ENCODE measurements at regions not wholly inside any gene's neighbourhood (a gene's known extent, or its start where the extent isn't known, plus 50 kb on each side); places are given as distances from the start of the nearest gene placed in this dataset.
"Not testable (repeated sequence)": the region's sequence is repeated elsewhere in the genome, so short reads cannot be mapped to it uniquely, and the experiment has no call there.

DNA sequence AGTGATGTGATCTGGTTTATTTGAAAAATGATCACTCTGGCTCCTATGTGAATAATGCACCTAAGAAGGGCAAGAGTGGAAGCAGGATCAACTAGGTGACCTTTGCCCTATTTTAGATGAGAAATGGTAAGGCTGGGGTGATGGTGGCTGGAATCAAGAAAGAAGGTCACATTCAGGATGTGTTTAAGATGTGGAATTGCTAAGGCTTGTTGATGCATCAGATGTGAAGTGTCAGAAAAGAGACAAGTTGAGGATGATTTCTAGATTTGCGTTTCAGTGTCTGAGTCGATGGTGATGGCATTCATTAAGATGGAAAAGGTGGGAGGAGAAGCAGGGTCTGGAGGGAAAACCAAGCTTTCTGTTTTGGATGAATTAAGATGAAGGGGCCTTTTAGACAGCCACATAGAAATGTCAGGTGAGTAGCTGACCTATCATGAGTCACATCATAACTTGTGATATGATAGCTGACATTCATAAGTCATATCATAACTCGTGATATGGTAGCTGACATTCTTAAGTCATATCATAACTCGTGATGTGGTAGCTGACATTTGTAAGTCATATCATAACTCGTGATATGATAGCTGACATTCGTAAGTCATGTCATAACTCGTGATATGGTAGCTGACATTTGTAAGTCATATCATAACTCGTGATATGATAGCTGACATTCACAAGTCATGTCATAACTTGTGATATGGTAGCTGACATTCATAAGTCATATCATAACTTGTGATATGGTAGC, 101.2 kb upstream of the SEC11C start:
- DNase-seq (ENCODE audit: low read depth in 1 of 2, low spot score in 1 of 2): no peak

DNA sequence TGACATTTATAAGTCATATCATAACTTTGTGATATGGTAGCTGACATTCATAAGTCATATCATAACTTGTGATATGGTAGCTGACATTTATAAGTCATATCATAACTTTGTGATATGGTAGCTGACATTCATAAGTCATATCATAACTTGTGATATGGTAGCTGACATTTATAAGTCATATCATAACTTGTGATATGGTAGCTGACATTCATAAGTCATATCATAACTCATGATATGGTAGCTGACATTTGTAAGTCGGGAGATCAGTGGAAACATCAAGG, 100.7 kb upstream of the SEC11C start:
- DNase-seq (ENCODE audit: low read depth in 1 of 2, low spot score in 1 of 2): not testable (repeated sequence)

DNA sequence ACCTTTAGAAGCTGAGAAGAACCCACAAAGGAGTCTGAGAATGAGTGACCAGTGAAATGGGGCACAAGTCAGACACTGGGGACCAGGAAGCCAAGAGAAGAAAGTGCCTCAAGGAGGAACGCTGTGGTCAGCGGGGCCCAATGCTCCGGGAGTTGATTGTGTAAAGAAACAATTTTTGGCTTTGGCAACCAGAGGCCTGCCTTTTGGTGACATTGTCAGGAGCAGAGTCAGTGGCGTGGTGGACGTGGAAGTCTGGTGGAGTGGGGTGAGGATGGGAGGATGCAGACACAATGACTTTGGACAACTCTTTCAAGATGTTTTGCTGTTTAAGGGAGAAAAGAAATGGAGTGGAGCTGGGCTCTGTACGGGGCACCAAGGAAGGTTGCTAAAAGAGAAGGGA, 100.2 kb upstream of the SEC11C start:
- DNase-seq (ENCODE audit: low read depth in 1 of 2, low spot score in 1 of 2): no peak

DNA sequence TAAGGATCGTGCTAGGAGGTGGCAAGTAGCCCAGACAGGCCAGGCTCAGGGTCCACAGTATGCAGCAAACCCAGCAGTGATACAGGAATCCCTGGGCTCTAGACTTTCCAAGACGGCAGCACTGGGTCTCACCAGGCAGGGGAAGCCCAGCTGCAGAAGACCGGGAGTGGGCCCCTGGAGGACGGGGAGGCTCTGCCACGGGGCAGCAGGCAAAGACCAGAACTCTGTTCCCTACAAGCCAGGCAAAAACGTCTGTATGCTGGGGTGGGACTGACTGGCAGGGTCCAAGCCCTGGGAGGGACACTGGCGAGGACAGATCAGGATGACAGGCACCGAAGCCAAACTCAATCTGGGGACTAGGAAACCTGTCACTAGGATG, 98.9 kb upstream of the SEC11C start:
- no peak for DNase-seq (ENCODE audit: low read depth in 1 of 2, low spot score in 1 of 2)

DNA sequence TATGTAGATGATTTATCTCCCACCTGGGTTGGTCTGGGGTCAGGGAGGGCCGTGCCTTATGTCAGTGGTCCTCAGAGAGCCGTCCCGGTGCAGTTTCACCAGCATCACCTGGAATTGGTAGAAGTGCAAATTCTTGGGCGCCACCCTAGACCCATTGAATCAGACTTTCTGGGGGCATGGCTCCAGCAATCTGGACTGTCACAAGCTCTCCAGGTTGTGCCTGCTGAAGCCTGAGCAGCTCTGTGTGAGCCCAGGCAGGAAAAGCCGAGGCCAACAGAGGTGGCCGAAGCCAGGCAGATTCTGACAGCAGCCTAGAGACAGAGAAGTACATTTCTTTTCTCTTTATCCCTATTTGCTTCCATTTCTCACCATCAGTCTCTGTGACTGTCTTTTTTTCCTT, 98.4 kb upstream of the SEC11C start:
- DNase-seq (ENCODE audit: low read depth in 1 of 2, low spot score in 1 of 2): no peak

DNA sequence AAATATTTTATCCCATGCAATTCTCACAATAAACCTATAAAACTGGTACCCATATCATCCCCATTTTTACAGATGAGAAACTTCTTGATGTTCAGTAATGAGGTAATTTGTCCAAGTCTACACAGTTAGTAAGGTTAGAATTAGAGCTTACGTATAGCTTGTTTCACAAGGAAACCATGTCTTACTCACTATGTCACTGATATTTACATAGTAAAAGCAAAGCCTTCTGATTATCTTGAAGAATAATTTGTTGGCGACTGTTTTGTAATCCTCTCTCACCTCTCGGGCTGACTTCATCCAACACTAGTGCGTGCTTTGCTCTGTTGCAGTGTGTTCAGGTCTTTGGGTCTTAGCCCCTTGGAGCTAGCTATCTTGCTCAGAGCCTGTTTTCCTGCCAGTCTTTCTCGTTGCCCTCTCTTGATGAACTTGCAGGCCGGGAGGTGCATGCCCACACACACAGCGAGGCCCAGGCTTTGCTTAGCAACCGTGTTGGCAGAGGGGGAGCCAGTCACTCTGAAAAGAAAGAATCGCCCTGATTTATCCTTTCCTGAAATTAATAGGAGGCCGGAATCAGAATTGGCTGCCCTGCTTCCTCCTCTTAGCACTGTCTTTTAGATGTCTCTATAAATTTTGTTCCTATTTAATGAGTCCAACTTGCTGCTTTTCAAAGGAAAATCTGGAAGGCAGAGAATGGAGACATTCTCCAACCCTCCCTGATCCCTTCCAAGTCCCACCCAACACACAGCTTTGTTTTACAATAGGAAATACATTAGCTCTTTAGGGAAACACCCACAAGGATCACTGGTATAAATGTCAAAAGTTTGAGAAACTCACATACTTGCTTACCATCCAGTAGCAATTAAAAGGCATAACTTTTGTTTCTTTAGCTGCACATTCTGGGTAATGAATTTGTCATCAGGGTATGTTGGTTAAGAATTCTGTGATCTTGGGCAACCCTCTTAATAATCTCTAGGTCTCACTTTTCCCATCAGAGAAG, 97.6 kb upstream of the SEC11C start:
- no peak for DNase-seq (ENCODE audit: low read depth in 1 of 2, low spot score in 1 of 2)

DNA sequence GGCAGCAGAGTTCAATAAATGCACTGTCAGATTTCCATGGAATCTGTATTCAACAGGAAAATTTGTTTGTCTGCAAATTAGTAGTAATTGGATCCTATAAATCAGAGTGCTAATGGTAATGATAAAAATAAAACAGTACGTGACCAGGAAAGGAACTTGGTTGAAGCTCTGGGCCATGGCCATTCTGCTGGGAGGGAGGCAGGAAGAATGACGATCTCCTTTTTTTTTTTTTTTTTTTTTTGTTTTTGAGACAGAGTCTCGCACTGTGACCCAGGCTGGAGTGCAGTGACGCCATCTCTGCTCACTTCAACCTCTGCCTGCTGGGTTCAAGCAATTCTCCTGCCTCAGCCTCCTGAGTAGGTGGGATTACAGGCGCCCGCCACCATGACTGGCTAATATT, 94.8 kb upstream of the SEC11C start:
- DNase-seq (ENCODE audit: low read depth in 1 of 2, low spot score in 1 of 2): no peak

DNA sequence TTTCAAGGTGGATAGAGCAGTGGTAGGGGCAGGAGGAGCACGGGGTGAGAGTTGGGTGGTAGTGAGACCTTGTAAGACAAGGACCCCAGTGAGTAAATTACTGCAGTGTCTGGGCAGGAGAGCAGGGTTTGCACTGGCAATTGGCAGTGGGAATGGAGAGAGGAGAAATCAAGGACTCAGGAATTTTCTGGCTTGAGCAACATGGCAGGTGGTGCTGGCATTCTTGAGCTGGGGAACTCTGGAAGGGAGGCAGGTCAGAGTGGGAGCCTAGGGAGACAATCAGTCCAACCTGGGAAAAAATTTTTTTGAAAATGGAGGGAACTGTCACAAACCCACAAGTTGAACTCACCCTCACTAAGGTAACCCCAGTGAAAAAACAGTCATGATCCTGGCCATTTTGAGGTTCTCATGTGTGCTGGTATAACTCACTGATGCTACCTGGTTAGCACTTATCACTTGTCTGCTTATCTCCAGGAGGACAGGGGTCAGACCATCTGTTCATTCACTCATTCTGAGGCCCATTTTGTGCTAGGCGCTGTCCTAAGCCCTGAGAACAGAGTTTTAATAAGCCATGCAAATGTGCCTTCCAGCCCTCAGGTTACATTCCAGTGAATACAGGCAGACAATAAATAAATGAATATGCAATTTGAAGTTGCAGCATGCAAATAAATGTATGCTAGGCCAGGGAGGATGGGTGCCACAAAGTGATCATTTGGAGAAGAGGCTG, 92.2 kb upstream of the SEC11C start:
- no peak for DNase-seq (ENCODE audit: low read depth in 1 of 2, low spot score in 1 of 2)

DNA sequence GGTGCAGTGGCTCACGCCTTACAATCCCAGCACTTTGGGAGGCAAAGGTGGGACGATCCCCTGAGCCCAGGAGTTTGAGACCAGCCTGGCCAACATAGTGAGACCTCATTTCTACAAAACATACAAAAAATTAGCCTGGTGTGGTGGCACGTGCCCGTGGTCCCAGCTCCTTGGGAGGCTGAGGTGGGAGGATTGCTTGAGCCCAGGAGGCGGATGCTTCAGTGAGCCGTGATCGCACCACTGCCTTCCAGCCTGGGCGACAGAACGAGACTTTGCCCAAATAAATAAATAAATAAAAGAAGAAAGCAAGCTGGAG, 91.7 kb upstream of the SEC11C start:
- no peak for DNase-seq (ENCODE audit: low read depth in 1 of 2, low spot score in 1 of 2)

DNA sequence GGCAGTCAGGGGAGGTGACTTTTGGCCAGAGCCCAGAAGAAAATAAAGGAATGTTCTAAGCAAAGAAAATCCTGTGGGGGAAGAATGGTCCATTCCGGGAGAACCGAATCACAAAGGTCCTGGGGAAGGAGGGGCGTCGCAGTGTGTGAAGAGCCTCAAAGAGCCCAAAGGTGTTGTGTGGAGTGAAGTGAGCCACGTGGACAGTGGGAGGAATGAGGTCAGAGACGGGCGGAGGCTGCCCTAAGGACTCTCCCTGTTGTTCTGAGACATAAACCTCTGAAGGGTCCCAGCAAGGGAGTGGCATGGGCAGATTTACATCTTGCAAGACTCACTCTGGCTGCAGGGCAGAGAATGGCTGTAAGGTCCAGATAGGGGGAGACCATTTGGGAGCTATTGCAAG, 91.3 kb upstream of the SEC11C start:
- DNase-seq (ENCODE audit: low read depth in 1 of 2, low spot score in 1 of 2): no peak

DNA sequence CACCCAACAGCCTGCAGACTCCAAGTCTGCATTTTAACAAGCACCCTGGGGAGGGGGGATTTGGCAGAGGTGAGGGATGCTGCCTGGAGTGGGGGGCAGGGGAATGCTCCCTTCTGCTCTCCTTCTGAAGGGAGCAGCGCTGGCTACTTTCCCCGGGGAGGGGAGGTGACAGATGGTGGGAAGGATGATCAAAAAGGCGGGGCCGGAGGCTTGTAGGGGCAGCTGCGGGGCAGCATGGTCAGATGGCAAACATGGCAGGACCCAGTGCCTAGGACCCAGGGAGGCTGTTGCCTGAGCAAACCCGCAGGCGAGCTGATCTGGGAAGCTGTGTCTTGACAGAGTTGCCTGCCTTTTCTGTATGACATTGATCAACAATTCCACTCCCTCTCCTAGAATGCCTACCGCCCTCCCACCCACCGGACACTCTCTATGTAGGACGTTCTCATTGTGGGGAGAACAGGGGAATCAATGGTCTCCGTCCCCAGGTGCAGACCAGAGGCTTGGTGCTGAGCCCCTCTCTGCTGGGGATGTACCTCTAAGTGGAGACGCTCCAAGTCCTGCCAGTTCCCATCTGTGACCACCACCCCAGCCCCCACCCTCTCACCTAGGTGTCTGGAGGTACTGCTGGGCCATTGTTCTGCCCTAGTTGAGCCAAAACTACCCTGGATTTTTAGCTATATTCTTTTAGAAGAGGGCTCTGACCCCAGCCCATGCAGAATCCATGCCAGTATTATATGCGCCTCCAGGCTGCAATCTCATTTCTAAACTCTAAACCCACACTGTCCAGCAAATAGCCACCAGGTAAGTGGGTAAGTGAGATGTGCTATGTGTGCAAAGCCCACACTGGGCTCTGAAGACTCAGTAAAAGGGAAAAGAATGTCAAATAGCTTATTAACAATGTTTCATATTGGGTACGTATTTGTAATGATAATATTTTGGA, 89.7 kb upstream of the SEC11C start:
- DNase-seq (ENCODE audit: low read depth in 1 of 2, low spot score in 1 of 2): no peak

DNA sequence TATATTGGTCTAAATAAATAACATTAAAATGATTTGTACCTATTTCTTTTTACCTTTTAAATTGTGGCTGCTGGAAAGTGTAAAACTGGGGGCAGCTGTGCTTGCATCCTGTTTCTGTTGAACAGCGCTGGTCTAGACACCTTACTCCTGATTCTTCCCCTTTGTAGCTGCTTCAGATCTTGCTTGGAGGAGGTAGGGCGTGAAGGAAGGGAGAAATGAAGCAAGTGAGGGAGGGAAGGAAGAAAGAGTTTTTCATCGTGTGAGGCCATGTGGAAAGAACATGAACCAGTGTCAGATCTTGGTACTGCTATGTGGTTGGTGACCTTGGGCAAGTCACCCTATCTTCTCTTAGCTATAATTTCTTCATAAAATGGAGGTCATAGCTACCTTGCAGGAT, 89.0 kb upstream of the SEC11C start:
- no peak for DNase-seq (ENCODE audit: low read depth in 1 of 2, low spot score in 1 of 2)

DNA sequence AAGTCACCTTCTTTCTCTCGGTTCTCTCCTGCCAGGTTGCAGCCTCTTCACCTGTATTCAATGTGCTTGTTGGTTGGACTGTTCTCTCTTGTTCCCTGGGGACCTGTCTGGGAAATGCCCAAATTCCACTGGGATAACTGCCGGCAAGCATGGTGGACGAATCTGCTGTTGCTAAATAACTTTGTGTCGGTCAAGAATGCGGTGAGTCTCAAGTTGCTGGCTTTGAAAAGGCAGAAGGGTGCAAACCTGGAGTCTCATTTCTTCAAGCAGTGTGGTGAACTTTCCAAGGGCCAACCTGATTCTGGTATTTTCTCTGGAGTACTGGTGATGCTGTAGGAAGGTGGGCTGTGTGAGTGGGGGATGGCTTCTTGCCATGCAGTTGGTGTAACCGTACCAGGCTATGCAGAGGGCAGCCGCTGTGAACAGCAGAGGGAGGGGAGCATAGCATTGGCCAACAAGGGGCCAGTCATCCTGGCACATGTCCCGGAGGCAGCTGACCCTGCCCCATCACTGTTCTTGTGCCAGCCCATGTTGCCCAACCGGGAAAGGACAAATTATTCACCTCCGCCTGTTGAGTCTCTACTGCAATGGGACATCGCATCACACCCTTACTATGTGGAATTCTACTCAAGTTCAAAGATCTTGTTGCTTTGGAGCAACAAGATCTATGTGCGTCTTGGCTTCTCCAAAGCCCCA, 88.1 kb upstream of the SEC11C start:
- DNase-seq (ENCODE audit: low read depth in 1 of 2, low spot score in 1 of 2): no peak

DNA sequence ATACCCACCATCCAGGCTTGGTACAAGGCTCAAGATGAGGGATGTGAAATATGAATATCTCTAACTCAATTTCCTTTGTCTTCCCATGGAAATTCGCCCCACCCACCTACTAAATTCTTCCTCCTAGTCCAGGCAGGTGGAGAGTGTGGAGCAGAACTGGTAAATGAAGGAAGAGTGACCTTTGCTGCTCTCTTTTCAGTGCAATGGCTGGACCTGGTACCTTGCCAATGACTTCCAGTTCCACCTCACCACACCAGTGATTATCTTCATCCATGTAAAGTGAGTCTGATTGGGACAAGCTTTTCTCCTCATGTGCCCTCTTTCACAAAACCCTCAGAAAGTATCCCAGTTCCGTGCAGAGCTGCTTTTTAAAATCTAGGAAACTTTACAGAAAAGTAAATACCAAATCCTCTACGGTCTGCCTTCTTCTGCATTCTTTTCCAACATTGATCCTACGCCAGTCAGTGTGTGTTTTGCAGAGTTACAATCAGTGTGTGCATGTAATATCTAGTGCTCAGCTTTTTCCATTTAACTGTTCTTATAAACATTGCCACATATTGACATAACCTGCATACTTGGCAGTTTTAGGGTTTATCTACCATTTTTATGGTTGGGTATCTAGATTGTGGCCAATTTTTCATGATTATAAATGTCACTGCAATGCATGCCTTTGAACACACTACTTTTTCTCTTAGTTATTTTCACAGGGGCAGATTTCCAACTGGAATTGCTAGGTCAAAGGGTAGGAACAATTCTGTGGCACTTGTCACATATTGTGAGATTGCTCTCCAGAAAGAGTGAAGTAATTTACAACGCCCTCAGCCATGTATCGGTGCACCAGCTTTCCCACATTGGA, 86.5 kb upstream of the SEC11C start:
- DNase-seq (ENCODE audit: low read depth in 1 of 2, low spot score in 1 of 2): no peak

DNA sequence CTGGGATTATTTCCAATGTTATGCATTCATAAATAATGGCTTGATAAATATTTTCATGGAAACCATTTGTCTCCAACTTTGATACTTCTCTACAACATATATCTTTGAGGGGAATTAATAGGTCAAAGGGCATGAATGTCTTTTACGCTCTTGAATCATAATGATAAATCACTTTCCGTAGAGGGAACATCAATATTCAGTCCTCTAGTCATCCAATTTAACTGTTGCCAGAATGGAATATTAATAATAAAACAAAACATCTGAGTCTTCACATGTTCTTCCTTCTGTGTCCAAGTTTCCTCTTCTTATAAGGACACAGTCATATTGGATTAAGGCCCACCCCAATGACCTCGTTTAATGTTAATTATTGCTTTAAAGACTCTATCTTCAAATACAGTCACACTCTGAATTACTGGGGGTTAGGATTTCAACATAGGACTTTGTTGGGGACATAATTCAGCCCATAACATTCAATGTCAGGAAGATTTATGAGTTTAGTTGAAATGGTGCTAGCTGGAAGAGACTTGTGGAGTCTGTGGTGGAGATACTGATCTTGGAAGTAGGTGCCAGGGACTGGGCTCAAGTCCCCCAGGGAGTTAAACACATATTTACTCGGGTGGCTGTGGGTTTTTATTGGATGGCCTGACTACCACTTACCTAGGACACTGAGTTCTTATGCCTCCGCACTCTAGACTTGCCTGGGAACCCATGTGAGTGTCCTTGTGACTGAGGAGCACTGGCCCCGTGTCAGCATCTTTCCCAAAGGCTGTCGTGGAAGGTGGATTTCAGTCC, 85.0 kb upstream of the SEC11C start:
- DNase-seq (ENCODE audit: low read depth in 1 of 2, low spot score in 1 of 2): no peak

DNA sequence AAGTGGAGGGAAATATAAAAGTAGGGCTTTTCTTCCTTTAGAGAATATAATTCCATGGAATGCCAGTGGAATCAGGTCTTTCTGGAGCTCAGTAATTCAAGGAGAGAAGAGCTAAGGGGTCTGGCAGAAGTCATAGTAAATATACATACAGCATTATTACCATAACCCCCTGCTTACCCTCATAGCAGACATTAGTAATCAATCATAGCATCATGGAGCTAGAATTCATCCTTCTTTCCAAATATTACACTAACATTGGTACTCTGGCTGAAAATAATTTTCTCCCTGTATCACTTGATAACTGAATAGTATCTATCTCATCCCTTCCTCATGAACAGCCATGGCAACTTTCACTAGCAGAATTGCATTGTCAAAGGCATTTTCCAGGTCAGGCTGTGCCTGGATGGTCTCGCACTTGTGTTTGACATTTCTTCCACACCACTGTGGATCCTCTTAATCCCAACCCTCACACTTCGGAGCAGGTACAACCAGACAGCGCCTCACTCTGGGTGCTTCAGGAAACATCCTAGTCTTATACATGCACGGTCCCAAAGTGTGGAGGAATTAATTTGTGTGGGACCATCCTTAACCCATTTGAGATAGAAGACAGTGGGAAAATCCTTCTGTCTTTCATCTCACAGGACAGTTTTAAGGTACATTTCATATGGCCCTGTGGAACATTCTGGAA, 84.2 kb upstream of the SEC11C start:
- DNase-seq (ENCODE audit: low read depth in 1 of 2, low spot score in 1 of 2): no peak

DNA sequence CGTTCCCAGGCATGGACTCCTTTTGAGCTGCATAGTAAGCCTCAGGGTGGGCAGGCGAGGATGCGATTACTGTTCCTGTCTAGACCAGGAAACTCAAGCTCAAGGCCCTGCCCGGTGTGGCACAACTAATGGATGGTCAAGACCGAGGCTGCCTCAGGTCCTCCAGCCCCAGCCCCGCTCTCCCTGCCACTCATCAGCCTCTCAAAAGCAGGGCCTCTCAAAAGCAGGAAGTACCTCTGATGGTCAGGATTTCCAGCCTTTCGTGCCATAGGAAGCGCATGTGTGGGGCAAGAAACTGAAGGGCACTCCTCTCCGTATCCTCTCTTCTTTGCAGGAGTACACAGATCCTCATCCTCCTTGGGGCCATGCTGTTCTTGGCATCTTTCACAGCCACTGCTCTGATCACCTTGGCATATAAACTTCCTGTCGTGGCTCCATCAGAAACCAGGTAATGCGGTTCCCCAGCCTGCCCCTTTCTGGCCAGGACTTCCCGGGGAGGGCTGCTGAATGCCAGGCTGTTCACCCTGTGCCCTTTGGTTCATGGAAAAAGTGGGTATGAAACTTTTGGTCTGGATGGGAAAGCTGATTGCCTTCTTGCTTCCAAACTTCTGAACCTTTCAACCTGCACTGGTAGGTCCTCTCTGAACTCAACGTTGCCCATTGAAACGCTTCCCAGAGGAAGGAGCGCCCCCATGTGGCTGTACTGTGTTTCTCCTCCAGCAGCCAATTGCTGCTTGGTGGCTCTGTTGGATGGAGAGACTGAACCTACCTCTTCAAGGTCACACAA, 82.8 kb upstream of the SEC11C start:
- no peak for DNase-seq (ENCODE audit: low read depth in 1 of 2, low spot score in 1 of 2)

DNA sequence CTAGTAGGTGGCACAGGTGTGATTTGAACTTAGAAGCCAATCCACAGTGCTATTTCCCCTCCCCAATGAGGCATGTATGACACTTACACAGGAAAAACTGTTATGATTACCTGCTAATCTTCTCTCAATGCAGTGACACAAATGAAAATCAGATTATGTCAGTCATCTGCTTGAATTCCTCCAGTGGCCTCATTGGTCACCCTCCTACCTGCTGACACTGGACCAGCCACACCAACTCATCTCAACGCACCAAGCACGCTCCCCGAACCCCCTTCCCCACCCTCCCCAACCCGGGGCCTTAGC, 82.2 kb upstream of the SEC11C start:
- no peak for DNase-seq (ENCODE audit: low read depth in 1 of 2, low spot score in 1 of 2)

All from activated CD4-positive, alpha-beta T cell treated with anti-CD3 and anti-CD28 coated beads, Interleukin-2, amount 50 U/mL, for 24 hours (primary cell).